ENCODE measurements at regions not wholly inside any gene's neighbourhood (a gene's known extent, or its start where the extent isn't known, plus 50 kb on each side); places are given as distances from the start of the nearest gene placed in this dataset.

DNA sequence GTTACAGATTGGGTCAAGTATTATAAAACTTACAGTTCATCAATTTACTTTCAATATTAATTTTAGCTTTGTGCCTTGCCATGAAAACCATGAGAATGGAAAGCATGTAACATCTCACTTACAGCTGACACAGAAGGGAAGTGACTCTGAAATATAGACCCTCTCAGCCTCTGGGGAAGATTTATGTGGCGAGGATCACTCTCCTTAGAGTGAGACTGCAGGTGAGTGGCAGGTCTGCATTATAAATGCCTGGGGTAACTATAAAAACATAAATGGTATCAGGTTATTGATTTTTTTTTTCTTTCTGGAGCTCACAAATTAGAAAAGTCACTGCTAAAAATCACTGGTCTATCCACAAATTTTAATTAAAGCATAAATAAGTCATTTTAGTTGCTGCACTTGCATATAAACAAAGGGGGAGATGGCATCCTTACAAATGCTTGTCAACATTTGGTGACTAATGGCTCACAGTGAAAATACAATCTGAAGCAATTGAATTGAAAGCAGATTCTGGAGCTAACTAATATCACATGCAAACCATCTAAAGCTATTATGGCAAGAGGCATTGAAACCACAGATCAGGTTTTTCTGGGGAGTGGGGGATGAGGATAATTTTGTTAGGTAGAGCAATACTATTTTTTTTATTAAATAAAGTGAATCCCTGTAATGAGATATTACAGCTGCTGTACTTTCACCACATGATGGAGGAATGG lies 200.9 kb downstream of the TM2D1 start:
- no peaks in the 10 kb centered on the region for H3F3A ChIP-seq (ENCODE audit: insufficient read depth, low read length, poor library complexity, severe bottlenecking)
- no peaks in the 10 kb centered on the region for H3K27me3 ChIP-seq (ENCODE audit: insufficient read depth, low read depth, low read length)
- no peak overlapping the region for H2AFZ ChIP-seq (ENCODE audit: low read depth, low read length)
- peak overlapping the region; percentile 51 for H3K27ac ChIP-seq (ENCODE audit: low read length)
- H3K9me3 ChIP-seq (ENCODE audit: low read length): no peaks in the 10 kb centered on the region
- H4K20me1 ChIP-seq (ENCODE audit: insufficient read depth): no peaks in the 10 kb centered on the region
- H3K4me3 ChIP-seq (ENCODE audit: low read length): peak overlapping the region; percentile 34
- H3K79me2 ChIP-seq (replicated peaks; ENCODE audit: insufficient read depth, low read length): no peaks in the 10 kb centered on the region
- H3K9me2 ChIP-seq (ENCODE audit: insufficient read depth, low read length): no peaks in the 10 kb centered on the region
- H3K36me3 ChIP-seq (ENCODE audit: insufficient read depth, low read length): no peaks in the 10 kb centered on the region
- H3K4me2 ChIP-seq (ENCODE audit: low read length): peak overlapping the region; percentile 49
- H3K9ac ChIP-seq (ENCODE audit: low read length): no peak overlapping the region
- TF ChIP-seq SMC3 (conservative IDR thresholded peaks at IDR 0.05; ENCODE audit: poor library complexity) (no peak), EP300 (conservative IDR thresholded peaks at IDR 0.05; ENCODE audit: poor library complexity, severe bottlenecking) (peak; percentile 78), POLR2AphosphoS5 (IDR thresholded peaks at IDR 0.05) (peak; percentile 45)
- TF ChIP-seq, protein P1, sequence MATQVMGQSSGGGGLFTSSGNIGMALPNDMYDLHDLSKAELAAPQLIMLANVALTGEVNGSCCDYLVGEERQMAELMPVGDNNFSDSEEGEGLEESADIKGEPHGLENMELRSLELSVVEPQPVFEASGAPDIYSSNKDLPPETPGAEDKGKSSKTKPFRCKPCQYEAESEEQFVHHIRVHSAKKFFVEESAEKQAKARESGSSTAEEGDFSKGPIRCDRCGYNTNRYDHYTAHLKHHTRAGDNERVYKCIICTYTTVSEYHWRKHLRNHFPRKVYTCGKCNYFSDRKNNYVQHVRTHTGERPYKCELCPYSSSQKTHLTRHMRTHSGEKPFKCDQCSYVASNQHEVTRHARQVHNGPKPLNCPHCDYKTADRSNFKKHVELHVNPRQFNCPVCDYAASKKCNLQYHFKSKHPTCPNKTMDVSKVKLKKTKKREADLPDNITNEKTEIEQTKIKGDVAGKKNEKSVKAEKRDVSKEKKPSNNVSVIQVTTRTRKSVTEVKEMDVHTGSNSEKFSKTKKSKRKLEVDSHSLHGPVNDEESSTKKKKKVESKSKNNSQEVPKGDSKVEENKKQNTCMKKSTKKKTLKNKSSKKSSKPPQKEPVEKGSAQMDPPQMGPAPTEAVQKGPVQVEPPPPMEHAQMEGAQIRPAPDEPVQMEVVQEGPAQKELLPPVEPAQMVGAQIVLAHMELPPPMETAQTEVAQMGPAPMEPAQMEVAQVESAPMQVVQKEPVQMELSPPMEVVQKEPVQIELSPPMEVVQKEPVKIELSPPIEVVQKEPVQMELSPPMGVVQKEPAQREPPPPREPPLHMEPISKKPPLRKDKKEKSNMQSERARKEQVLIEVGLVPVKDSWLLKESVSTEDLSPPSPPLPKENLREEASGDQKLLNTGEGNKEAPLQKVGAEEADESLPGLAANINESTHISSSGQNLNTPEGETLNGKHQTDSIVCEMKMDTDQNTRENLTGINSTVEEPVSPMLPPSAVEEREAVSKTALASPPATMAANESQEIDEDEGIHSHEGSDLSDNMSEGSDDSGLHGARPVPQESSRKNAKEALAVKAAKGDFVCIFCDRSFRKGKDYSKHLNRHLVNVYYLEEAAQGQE (IDR thresholded peaks at IDR 0.05; ENCODE audit: borderline replicate concordance): peak; percentile 26

DNA sequence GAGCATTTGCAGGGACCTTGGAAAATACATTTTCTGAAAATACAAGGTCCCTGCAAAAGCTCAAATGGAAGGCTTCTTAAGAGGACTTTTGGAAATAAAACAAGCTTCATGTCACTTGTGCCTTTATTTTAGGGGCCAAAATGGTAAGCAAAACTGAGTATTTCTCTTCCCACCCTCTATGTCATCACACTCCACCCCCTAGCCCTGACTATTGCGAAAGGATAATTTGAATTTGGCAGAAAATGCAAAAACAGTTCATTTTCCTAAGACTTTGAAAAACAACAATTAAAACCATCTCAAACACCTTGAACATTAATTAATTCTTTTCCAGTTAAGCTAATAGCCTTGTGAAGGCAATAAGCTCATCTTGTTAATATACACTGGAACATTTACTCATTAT lies 201.7 kb downstream of the TM2D1 start:
- Histone ChIP-seq H3K4me2 (ENCODE audit: low read length) (peak overlapping the region; percentile 49), H3K9ac (ENCODE audit: low read length) (no peak overlapping the region), H3K27me3 (ENCODE audit: insufficient read depth, low read depth, low read length) (no peaks in the 10 kb centered on the region), H3K27ac (ENCODE audit: low read length) (peak overlapping the region; percentile 51), H4K20me1 (ENCODE audit: insufficient read depth) (no peaks in the 10 kb centered on the region), H2AFZ (ENCODE audit: low read depth, low read length) (no peak overlapping the region), H3K9me2 (ENCODE audit: insufficient read depth, low read length) (no peaks in the 10 kb centered on the region), H3K79me2 (replicated peaks; ENCODE audit: insufficient read depth, low read length) (no peaks in the 10 kb centered on the region), H3F3A (ENCODE audit: insufficient read depth, low read length, poor library complexity, severe bottlenecking) (no peaks in the 10 kb centered on the region), H3K9me3 (ENCODE audit: low read length) (no peaks in the 10 kb centered on the region), H3K4me3 (ENCODE audit: low read length) (peak overlapping the region; percentile 34), H3K36me3 (ENCODE audit: insufficient read depth, low read length) (no peaks in the 10 kb centered on the region)
- TF ChIP-seq EZH2 (IDR thresholded peaks at IDR 0.05; ENCODE audit: borderline replicate concordance, insufficient read depth, low read length, poor library complexity, severe bottlenecking) (no peak), TAF1 (IDR thresholded peaks at IDR 0.05; ENCODE audit: low read depth) (no peak), RAD21 (conservative IDR thresholded peaks at IDR 0.05) (no peak), CTCF (IDR thresholded peaks at IDR 0.05; ENCODE audit: poor library complexity, severe bottlenecking) (no peak), POLR2AphosphoS5 (IDR thresholded peaks at IDR 0.05) (no peak), MXI1 (conservative IDR thresholded peaks at IDR 0.05; ENCODE audit: poor library complexity, severe bottlenecking) (no peak), EP300 (conservative IDR thresholded peaks at IDR 0.05; ENCODE audit: poor library complexity, severe bottlenecking) (no peak), SMC3 (conservative IDR thresholded peaks at IDR 0.05; ENCODE audit: poor library complexity) (no peak)
- TF ChIP-seq, protein P1 (IDR thresholded peaks at IDR 0.05; ENCODE audit: borderline replicate concordance): no peak

Data from neural cell (in vitro differentiated cells).